ENCODE measurements at regions not wholly inside any gene's neighbourhood (a gene's known extent, or its start where the extent isn't known, plus 50 kb on each side); places are given as distances from the start of the nearest gene placed in this dataset.

- Histone ChIP-seq H3K9me3 (peaks cover 0 to 21% (median 5%) of the 10 kb centered on the region in 8 donors), H3K27me3 (replicated peaks in 1 of 7) (no peaks in the 10 kb centered on the region), H3K27ac (no peak overlapping the region), H3K4me3 (no peak overlapping the region), H3K4me1 (no peaks in the 10 kb centered on the region), H3K36me3 (no peaks in the 10 kb centered on the region)
- no peak for TF ChIP-seq CTCF (IDR thresholded peaks at IDR 0.05 in 8 of 11, conservative IDR thresholded peaks at IDR 0.05 in 3 of 11)
- WGBS, 5 donors, result 89 to 96% (median 90%) methylated on average over 4 of the region's 4 CpGs
- no peak for DNase-seq
- intact Hi-C loops (cut with DNase I; ENCODE audit: low total_unique reads), result no loop called here
These were observed 677.5 kb downstream of the HDGFL1 start for GRCh38 chr6:23246896-23247295.

- WGBS, 5 donors, result 54 to 71% (median 63%) methylated on average over 2 of the region's 2 CpGs
- H3K36me3 ChIP-seq, result no peaks in the 10 kb centered on the region
- H3K4me1 ChIP-seq, result no peaks in the 10 kb centered on the region
- TF ChIP-seq POLR2A (IDR thresholded peaks at IDR 0.05) (no peak), CTCF (IDR thresholded peaks at IDR 0.05 in 8 of 11, conservative IDR thresholded peaks at IDR 0.05 in 3 of 11) (no peak), POLR2AphosphoS5 (IDR thresholded peaks at IDR 0.05) (no peak)
- H3K9me3 ChIP-seq, result peaks cover 0 to 26% (median 14%) of the 10 kb centered on the region in 8 donors
- H3K27ac ChIP-seq, result no peak overlapping the region
- intact Hi-C loops (cut with DNase I; ENCODE audit: low total_unique reads), result no loop called here
- DNase-seq, result no peak
- H3K4me3 ChIP-seq, result no peak overlapping the region
- no peaks in the 10 kb centered on the region for H3K27me3 ChIP-seq (replicated peaks in 1 of 7)
These were observed 681.2 kb downstream of the HDGFL1 start for GRCh38 chr6:23250556-23250955.

- Histone ChIP-seq H3K9me3 (peaks cover 0 to 30% (median 19%) of the 10 kb centered on the region in 8 donors), H3K36me3 (no peaks in the 10 kb centered on the region), H3K27ac (no peak overlapping the region), H3K4me3 (no peak overlapping the region), H3K27me3 (replicated peaks in 1 of 7) (no peaks in the 10 kb centered on the region), H3K4me1 (no peaks in the 10 kb centered on the region)
- no peak for DNase-seq
- intact Hi-C loops (cut with DNase I; ENCODE audit: low total_unique reads), result no loop called here
- TF ChIP-seq CTCF (IDR thresholded peaks at IDR 0.05 in 8 of 11, conservative IDR thresholded peaks at IDR 0.05 in 3 of 11) (no peak), POLR2A (IDR thresholded peaks at IDR 0.05) (no peak), POLR2AphosphoS5 (IDR thresholded peaks at IDR 0.05) (no peak)
- 89 to 96% (median 94%) methylated on average over 2 of the region's 2 CpGs for WGBS, 5 donors
These were observed 693.5 kb downstream of the HDGFL1 start for GRCh38 chr6:23262864-23263263.

- WGBS, 5 donors, result 87 to 95% (median 93%) methylated on average over 7 of the region's 7 CpGs
- TF ChIP-seq POLR2A (IDR thresholded peaks at IDR 0.05) (no peak), POLR2AphosphoS5 (IDR thresholded peaks at IDR 0.05) (no peak), CTCF (IDR thresholded peaks at IDR 0.05 in 8 of 11, conservative IDR thresholded peaks at IDR 0.05 in 3 of 11) (no peak)
- no peak overlapping the region for H3K4me3 ChIP-seq
- DNase-seq, result no peak
- intact Hi-C loops (cut with DNase I; ENCODE audit: low total_unique reads), result no loop called here
- no peaks in the 10 kb centered on the region for H3K36me3 ChIP-seq
- H3K27me3 ChIP-seq (replicated peaks in 1 of 7), result no peaks in the 10 kb centered on the region
- H3K4me1 ChIP-seq, result no peaks in the 10 kb centered on the region
- peaks cover 0 to 13% (median 8%) of the 10 kb centered on the region in 8 donors for H3K9me3 ChIP-seq
- H3K27ac ChIP-seq, result no peak overlapping the region
These were observed 695.9 kb downstream of the HDGFL1 start for GRCh38 chr6:23265270-23265669.
